Ishikawa (cell line): ENCODE measurements at regions not wholly inside any gene's neighbourhood (a gene's known extent, or its start where the extent isn't known, plus 50 kb on each side); places are given as distances from the start of the nearest gene placed in this dataset.

Experiments
- CEBPB ChIP-seq: IDR thresholded peaks from 2 replicates; pipeline ENCODE4 v1.6.1; 2012
- CREB1 ChIP-seq: IDR thresholded peaks from 2 replicates; pipeline ENCODE4 v1.6.1; 2012; ENCODE audit warnings: low read depth
- EGR1 ChIP-seq: IDR thresholded peaks from 2 replicates; pipeline ENCODE4 v1.6.1; 2012
- EP300 ChIP-seq: IDR thresholded peaks from 2 replicates; pipeline ENCODE4 v1.6.1; 2012; ENCODE audit warnings: borderline replicate concordance
- FOXM1 ChIP-seq: IDR thresholded peaks from 2 replicates; pipeline ENCODE4 v1.6.1; 2012; ENCODE audit warnings: low read depth, borderline replicate concordance
- MAX ChIP-seq: IDR thresholded peaks from 2 replicates; pipeline ENCODE4 v1.6.1; 2012
- NFIC ChIP-seq: IDR thresholded peaks from 2 replicates; pipeline ENCODE4 v1.6.1; 2012
- RAD21 ChIP-seq: IDR thresholded peaks from 2 replicates; pipeline ENCODE4 v1.6.1; 2012; ENCODE audit warnings: low read depth
- REST ChIP-seq: IDR thresholded peaks from 2 replicates; pipeline ENCODE4 v1.6.1; 2012; ENCODE audit warnings: low read depth, mild to moderate bottlenecking
- TAF1 ChIP-seq: IDR thresholded peaks from 2 replicates; pipeline ENCODE4 v1.6.1; 2012; ENCODE audit warnings: low read depth, mild to moderate bottlenecking
- TCF12 ChIP-seq: IDR thresholded peaks from 2 replicates; pipeline ENCODE4 v1.6.1; 2012; ENCODE audit warnings: low read depth
- TEAD4 ChIP-seq: IDR thresholded peaks from 2 replicates; pipeline ENCODE4 v1.6.1; 2012
- USF1 ChIP-seq: IDR thresholded peaks from 2 replicates; pipeline ENCODE4 v1.6.1; 2012
- YY1 ChIP-seq: IDR thresholded peaks from 2 replicates; pipeline ENCODE4 v1.6.1; 2012; ENCODE audit warnings: low read depth
- ZBTB7A ChIP-seq: IDR thresholded peaks from 2 replicates; pipeline ENCODE4 v1.6.1; 2012; ENCODE audit warnings: low read depth

- TF ChIP-seq USF1 = no peak
- TF ChIP-seq TCF12 = no peak
- no peak for TF ChIP-seq CEBPB
- no peak for TF ChIP-seq TAF1
These were observed 170.9 kb downstream of the ZBTB18 start for GRCh38 chr1:244221991-244222390.

- TF ChIP-seq EGR1 (no peak), TAF1 (no peak), RAD21 (no peak), REST (no peak), TEAD4 (no peak), ZBTB7A (no peak), USF1 (no peak), FOXM1 (no peak), CREB1 (no peak), CEBPB (no peak; the same call in 1 of the 2 replicates), MAX (no peak), NFIC (no peak)
These were observed 173.7 kb downstream of the ZBTB18 start for GRCh38 chr1:244224487-244225430.

- no peak for TF ChIP-seq EGR1
- no peak for TF ChIP-seq REST
- no peak for TF ChIP-seq TEAD4
- TF ChIP-seq ZBTB7A = no peak
- no peak for TF ChIP-seq CEBPB
- TF ChIP-seq MAX = no peak
- TF ChIP-seq TAF1 = no peak
- no peak for TF ChIP-seq FOXM1
- no peak for TF ChIP-seq USF1
These were observed 175.4 kb downstream of the ZBTB18 start for GRCh38 chr1:244226435-244226834.

GRCh38 chr1:244230470-244230869 is 179.4 kb downstream of the ZBTB18 start:
- no peak for TF ChIP-seq REST
- TF ChIP-seq NFIC = no peak
- TF ChIP-seq CREB1 = no peak
- TF ChIP-seq TEAD4 = no peak
- no peak for TF ChIP-seq USF1
- no peak for TF ChIP-seq EP300
- no peak for TF ChIP-seq YY1
- no peak for TF ChIP-seq FOXM1
- TF ChIP-seq ZBTB7A = no peak
- no peak for TF ChIP-seq MAX
- TF ChIP-seq CEBPB = no peak
